ENCODE measurements at regions not wholly inside any gene's neighbourhood (a gene's known extent, or its start where the extent isn't known, plus 50 kb on each side); places are given as distances from the start of the nearest gene placed in this dataset.

DNA sequence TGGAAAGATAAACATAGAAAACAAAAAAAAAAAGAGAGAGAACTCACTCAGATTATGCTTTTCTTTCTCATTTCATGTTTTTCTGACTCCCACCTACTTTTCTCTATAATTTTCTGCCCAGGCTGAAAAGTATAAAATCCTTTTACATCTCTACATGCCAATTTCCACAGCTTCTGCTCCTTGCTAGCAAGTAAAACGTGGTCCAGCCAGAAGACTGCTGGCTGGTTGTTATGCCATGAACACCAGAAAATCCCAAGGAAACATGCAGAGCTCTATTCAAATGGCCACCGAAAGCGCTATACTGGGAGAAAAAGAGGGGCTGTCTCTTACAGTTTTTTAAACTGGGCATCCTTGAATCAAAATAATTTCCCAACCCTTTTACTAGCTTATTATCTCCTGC is 512.8 kb upstream of the ID4 start:
- TF ChIP-seq, protein P1, sequence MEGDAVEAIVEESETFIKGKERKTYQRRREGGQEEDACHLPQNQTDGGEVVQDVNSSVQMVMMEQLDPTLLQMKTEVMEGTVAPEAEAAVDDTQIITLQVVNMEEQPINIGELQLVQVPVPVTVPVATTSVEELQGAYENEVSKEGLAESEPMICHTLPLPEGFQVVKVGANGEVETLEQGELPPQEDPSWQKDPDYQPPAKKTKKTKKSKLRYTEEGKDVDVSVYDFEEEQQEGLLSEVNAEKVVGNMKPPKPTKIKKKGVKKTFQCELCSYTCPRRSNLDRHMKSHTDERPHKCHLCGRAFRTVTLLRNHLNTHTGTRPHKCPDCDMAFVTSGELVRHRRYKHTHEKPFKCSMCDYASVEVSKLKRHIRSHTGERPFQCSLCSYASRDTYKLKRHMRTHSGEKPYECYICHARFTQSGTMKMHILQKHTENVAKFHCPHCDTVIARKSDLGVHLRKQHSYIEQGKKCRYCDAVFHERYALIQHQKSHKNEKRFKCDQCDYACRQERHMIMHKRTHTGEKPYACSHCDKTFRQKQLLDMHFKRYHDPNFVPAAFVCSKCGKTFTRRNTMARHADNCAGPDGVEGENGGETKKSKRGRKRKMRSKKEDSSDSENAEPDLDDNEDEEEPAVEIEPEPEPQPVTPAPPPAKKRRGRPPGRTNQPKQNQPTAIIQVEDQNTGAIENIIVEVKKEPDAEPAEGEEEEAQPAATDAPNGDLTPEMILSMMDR (IDR thresholded peaks at IDR 0.05), result no peak
- TF ChIP-seq POLR2A (IDR thresholded peaks at IDR 0.05), result no peak
